ENCODE measurements at regions not wholly inside any gene's neighbourhood (a gene's known extent, or its start where the extent isn't known, plus 50 kb on each side); places are given as distances from the start of the nearest gene placed in this dataset.
A peak's percentile ranks its signal among the peaks of the same experiment; 100 is the strongest.
"Not testable (repeated sequence)": the region's sequence is repeated elsewhere in the genome, so short reads cannot be mapped to it uniquely, and the experiment has no call there.

DNA sequence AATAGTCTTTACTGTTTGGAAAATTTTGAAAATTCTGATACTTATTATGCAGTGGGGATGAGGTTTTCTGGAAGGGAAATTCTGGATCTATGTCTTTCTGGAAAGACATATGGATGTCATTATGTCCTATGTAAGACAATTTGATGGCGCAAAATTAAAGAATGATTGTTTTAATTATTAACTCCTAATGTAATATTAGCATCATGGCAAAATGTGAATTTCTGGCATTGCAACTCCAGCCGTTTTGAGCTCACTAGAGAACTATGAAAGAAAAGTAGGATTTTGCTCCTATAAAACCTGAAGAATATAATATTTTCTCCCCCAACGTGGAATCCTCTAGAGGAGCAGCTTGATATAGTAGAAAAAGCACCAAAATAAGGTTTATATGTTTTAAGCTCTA, 243.2 kb downstream of the RFPL4B start:
- DNase-seq: no peak

DNA sequence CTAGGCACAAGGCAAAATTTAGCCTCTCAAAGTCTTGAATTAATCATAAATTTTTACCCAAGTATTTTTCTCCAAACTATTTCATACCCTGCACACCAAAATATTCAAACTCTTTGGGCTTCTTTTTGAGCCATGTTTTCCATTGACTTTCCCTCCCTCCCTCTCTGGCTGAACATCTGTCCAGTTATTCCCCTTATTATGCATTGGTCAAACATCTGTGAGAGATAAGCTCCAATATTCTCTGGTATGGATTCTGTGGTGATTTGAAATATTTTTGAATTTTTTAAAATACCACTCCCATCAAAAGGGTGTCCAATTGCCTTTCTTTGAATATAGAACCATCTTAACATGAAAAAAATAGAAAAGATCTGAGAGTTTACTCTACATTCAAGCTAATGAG, 244.2 kb downstream of the RFPL4B start:
- no peak for DNase-seq

DNA sequence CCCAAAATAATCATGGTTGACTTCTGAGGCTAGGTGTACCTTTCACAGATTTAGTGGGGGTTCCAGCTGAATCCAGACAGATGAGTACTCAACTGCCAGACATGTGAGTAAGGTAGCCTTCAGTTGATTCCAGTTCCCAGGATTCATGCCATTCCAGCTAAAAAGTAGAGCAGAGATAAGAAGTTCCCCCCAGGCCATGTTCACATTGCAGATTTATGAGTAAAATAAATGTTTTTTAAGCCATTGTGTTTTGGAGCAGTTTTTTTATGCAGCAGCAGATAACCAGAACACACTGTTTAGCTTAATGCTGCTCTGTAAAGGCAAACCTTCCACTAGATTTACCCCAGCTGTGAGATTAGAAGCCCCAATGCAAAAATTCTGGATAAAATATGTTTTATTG, 245.0 kb downstream of the RFPL4B start:
- DNase-seq: no peak

DNA sequence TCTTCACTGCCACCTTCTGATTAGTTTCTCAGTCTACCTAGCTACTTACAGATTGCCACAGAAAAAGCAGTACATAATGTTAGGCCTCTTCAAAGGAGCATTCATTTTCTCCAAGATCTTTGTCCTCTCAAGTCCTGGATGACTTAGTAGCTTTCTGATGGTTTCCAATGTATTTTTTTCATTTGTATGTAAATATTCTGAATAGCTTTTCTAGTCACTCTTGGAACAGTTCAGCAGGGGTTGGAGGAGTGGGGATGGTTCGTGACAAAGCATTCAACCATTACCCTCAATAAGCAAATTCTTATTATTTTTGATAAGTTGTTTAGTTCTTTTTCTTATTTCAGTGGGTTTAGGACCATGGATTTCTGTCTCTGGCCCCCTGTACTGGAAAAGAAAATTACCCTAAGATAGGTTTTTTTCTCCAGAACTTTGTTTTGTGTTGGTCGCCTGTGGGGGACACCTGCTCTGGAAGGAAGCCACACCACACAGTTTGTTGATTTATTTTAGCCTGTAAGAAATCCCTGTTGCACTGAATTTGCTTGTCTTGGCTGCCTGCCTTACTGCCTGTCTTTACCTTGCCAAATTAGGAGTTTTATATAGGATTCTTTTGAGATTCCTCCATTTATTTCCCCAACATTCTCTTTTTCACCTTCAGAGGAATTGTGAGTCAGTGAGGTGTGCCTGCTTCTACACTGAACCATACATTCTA, 247.9 kb downstream of the RFPL4B start:
- DNase-seq: no peak

DNA sequence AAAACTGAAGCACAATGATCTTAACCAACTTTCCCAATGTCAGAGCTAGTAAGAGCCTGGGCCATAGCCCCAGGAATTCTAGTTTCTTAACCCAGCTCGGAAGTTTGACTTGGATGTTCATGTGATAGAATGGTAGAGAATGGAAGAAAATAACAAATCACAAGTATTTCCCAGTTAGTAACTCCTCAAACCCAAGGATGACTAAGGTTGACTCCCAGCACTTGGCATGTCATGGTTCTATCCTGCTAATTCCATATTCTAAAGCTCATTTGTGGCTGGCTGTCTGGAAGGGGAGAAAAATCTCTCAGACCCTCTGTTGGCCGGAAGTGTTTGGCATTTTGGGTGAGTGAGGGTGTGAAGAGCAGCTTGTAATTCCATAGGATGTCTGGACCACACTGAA, 248.7 kb downstream of the RFPL4B start:
- DNase-seq: no peak

DNA sequence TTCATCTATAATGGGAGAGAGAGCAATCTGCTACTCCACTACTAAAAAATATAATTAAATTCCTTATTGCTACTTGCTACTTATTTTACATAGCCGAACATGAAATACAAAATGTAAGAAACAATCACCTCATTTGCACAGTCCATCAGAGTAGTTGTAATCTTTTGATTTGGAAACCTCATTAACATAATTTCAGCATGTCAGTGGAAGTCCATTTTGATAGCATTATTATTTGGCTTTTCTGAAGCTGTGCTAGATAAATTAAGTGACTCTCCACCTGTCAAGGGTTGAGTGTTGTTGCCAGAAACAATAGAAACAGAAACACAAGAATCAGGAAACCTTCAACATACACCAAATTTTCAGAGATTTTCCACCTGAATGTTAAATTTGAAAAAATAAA, 250.0 kb downstream of the RFPL4B start:
- no peak for DNase-seq

DNA sequence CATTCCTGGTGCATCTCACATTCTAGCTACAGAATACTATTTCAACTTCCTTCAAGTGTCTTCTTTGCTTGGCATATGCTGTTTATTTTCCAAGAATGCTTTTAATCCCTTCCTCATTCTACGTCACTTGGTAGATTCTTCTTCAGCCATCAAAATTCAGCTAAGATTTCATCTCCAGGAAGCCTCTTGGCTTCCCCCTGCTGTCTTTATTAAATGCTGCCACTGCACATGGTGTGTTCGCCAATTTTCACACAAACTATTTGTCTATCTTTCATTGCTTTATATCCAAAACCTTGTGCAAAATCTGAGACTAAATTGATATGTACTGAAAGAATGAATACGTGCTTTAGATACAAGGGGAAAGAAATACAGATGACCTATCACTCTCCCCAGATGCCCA, 253.0 kb downstream of the RFPL4B start:
- no peak for DNase-seq

DNA sequence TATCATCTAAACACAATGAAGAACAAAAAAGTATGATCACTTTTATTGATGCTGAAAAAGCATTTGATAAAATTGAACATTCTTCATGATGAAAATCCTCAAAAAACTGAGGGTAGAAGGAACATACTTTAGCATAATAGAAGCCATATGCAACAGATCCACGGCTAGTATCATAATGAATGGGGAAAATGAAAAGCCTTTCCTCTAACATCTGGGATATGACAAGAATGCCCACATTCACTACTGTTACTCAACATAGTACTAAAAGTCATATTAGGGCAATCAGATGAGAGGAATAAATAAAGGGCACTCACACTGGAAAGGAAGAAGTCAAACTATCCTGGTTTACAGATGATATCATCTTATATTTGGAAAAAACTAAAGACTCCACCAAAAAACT, 256.6 kb downstream of the RFPL4B start:
- DNase-seq: peak; percentile 36

DNA sequence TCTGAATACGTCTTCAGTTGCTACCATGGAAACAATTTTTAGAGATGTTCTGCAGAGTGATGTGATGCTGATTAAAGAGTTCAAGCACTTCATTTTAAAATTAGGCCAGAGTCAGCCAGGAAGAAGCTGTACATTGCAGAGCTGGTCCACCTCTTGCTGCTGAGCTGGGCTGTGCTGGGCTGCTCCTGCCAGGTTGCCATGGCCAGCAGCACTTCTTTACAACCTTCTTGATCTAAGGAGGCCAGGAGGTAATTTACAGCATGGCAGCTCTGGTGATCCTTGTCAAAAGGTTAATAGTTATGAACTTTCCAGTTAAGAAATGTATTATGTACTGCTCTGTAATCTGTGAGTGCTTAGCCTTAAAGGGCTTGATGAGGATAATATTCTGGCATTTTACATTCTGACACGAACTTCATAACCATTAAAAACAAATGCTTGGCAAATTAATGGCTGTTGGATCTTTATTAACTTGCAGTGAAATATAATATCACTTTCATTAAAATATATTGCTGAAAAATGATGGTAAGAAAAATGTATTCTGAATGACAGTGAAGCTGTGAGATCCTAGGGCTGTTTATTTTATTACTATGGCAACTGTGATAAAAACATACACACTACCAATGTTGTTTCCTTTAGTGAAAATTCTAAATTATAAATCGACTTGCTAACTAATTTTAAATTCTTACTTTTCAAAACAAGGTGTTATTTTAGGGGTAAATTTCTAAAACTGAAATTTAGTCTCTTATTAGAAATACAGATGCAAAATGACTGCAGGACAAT, 259.7 kb downstream of the RFPL4B start:
- no peak for DNase-seq

DNA sequence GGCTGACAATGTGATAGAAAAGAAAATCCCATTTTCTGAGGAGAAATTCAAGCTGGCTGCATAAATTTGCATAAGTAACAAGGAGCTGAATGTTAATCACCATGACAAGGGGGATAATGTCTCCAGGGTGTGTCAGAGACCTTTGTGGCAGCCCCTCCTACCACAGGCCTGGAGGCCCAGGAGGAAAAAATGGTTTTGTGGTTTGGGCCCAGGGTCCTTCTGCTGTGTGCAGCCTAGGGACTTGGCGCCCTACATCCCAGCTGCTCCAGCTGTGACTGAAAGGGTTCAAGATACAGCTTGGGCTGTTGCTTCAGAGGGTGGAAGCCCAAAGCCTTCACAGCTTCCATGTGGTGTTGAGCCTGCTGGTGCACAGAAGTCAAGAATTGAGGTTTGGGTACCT, 261.8 kb downstream of the RFPL4B start:
- DNase-seq: not testable (repeated sequence)

DNA sequence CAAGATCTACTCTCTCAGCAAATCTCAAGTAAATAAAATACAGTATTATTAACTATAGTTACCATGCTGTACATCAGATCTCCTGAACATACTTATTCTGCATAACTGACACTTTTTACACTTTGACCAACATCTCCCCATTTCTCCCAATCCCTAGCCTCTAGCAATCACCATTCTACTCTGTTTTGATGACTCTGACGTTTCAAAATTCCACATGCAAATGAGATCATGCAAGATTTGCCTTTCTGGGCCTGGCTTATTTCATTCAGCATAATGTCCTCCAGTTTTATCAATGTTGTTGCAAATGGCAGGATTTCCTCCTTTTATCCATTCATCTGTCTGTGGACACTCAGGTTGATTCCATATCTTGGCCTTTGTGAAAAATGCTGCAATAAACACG, 266.3 kb downstream of the RFPL4B start:
- no peak for DNase-seq

DNA sequence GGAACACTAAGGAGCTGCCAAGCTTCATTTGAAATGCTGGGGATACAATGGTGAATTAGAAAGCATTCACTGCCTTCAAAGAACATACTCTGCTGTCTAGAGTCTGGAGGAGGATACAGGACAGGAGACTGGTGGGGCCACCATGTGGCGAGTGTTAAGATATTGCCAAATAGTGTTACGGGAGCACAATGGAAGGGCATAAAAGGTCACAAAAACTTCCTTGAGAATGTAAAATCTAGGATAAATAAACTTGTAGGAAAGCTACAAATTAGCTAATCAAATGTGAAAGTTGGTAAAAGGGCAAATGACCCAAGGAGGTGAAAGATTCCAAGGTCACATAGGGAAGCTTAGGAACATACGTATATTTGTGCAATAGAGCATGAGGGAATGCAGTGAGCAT, 271.7 kb downstream of the RFPL4B start:
- no peak for DNase-seq

DNA sequence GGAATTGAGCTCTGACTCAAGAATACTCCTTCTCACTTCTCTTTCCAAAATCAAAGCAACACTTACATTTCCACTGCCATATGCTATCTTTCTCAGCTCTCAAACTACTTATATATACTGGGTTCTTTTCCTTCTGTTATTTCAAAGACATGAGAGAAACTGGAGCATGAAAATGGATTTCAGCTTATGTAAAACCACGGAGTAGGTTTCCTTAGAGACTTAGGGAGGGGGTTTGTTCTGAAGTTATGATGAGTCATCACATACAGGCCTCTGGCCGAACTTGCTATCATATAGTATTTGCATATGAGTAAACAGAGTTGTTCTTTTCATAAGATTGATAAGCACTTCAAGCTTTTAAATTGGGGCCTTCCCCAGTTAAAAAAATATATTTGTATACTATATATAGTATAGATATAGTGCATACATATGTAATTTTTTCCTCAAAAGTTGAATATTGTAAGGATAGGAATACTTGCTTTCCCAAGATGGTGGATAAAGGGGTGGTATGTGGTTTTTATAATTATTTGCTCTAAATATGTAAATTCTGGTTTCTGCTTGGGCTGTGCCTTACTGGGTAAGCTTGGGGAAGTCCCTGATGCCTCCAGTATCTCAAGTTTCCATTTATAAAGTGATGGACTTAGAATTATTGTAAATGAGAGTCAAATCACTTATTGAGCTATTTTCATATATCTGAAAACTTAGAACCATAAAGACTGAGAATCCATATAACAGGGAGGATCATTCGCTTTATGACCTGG, 273.9 kb downstream of the RFPL4B start:
- peak; percentile 55 for DNase-seq

DNA sequence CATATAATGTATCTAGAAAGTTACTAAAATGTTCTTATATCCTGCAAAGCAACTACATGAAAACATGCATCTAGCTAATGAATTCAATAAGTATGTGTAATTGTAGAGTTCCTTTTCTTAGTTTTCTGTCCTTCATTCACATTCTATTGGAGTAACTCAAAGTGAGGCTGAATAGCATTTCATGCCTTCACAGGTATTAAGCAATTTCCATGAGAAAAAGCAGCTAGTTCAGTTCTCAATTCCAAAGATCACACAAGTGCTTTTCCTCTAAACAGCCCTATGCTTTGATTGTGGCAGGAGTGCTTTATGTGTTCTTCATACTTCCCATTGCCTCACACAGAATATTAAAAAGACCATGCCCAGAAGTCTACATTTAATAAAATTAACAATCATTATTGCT, 274.9 kb downstream of the RFPL4B start:
- DNase-seq: no peak

DNA sequence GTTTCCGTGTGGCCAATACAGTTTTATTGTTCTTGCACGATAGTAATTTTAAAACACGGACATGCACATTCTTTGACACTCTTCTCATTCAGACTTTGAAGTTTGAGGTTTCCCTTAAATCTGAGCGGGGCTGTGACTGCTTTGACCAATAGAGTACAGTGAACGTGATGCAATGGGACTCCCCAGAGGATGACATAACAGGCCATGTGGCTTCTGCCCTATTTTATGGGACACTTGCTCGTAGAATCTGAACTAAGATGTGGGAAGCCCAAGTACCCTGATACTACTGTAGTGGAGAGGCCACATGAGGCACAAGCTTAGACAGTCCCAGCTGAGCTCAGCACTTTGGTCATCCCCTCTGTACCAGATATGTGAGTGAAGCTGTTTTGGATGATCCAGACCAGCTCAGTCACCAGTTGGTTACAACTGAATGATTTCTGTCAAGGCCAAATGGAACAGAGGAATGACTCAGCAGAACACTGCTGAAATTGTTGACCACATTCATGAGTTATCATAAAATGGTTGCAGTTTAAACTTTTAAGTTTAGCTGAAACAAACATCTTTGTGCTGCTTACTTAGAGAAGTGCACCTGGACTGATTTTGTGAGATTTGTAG, 279.4 kb downstream of the RFPL4B start:
- DNase-seq: peak; percentile 68

DNA sequence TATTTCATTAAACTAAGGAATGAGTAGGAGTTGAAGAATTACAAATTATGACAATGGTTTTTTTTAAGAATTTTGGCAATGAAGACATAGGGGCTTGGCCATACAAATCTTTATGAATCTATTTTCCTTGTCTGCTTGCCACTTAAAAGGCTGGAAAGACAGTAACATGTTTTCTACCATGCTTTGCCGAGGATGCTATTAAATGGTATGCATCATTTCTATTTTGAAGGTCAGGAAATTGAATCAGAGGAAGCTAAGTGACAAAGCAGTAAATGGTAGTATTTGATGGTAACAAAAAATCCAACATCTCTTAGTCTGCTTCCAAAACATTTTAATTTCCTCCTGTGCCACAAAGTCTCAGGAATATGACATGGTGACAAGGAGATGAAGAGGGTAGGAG, 287.2 kb downstream of the RFPL4B start:
- DNase-seq: no peak

DNA sequence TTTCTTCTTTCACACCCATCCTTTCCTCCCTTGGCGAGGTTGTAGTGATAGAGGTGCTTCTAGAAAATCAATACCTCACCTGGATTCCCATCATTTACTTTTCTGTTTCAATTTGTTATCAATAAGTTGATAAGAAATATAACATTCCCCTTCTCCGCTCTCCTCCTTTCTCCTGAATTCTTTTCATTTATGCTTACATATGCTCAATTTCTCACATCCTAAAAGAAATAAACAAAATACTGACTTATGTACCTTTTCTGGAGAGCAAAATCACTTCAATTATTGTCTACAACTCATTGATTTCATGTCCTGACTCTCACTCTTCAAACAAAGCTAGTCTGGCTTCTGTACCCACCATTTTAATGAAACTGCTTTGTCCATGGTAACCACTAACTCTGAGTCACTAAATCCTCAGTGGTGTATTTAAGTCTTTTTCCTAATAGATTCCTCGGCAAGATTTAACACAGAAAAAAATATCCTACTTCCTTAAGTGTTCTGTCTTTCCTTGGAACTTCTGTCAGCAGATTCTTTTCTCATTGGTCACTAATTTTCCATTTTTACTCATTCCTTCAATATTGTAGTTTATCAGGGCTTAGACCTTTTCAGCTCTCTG, 289.6 kb downstream of the RFPL4B start:
- peak; percentile 80 for DNase-seq

DNA sequence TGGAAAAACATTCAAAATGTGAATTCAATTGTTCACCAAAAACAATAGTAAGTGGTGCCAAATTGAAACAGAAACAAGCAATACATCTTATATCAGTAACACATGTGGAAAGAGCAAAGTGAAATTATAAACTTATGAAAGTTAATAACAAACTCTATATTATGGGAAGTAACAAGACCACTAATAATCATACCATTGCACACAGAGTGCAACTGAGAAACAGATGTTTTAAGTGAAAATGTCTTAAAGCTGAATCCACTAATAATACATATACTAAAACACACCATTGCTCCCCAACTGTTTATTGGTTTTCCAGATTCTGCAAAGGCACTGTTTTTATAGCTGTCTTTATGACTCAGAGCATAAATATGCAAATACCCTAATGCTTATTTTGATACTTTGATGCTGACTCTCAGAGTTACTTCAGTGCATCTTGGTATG, 292.3 kb downstream of the RFPL4B start:
- DNase-seq: peak; percentile 79

DNA sequence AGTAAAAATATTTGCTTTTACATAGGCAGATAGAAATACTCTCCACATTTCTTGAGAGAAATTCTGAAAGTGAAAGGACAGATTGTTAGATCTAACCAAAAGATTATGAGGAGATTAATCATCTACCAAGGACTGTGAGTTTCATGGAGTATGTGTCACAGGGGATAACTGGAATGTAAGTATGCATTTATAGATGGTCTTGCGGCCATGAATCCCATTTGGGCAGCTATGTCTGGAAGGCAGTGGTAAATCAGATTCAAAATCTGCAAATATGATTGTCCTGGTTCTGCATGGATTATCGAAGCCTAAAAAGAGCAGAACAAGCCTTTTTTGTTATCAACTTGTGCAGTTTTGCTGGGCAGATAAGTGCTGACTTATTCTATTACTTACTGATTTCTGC, 293.8 kb downstream of the RFPL4B start:
- peak; percentile 91 for DNase-seq

DNA sequence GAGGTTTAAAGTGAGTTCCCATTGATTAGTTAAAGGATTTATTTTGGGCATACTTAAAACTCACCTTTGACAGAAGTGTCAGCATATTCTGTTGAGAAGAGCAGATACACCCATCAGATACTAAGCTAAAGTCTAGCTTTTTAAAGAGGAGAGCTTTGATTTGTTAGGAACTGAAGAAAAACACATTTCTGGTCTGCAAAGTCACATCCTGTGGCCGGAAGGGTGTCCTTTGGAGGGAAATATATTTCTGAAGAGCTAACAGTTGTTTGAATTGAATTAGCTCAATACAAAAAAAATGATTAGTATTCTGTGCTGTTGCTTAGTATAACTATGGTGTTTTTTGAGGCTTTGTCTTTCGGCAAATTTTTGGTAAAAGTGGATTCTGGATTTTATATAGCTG, 302.7 kb downstream of the RFPL4B start:
- DNase-seq: no peak

DNA sequence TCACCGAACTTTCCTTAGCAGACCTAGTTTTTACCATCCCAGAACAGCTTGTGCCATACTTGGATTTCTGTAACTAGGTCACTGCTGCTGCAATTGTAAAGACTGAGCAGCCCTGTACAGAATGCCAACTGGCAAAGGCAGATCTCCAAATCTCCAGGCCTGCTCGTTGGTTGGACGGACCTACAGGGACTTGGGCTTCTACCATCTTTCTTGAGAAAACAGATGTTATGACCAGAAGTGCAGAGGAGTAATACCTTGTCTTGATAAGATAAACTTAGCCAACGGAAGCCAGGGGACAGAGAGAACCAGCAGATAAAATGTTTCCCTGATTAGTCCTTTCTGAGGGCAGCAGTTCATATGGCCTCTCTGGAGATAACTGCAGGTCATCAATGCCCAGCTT, 304.1 kb downstream of the RFPL4B start:
- DNase-seq: no peak

DNA sequence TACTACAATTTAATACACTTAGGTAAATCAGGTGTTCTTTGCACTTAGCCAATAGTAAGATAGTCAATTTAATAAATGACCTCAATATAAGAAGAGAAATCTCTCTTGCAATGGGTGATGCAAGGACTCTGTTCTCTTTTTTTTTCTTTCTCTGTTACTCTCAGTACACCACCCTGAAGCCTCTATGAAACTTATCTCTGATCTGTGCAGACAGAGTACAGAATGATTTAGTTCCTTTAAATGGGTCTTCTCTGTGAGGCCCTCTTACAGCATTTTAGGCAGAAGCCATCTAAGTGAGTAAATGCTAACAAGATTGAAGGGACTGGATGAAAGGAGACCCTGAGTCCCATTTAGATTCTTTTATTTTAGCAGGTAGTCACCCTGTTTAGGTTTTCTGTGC, 312.8 kb downstream of the RFPL4B start:
- DNase-seq: no peak

DNA sequence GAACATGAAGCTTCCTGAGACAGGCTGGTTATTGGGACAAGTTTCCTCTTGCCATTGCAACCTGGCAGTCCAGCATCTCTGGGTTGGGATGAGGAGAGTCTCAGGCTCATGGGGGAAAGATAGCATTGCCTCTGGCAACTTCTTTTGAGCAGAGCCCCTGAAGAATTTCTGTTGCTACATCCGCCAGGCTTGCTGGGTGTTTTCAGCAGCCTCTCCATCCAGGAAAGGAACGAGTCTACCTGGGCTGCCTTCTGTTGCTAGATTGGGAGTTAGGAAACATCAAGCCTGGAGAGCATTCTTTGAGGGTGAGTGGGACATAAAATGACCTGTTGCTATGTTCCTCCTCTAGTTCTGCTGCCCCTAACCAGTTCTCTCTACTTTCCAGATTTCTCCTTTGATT, 313.5 kb downstream of the RFPL4B start:
- DNase-seq: no peak

All from fibroblast of skin of abdomen (primary cell).